Kidney capillary endothelial cell (primary cell): ENCODE measurements at regions not wholly inside any gene's neighbourhood (a gene's known extent, or its start where the extent isn't known, plus 50 kb on each side); places are given as distances from the start of the nearest gene placed in this dataset.

ENCODE experiments used
- DNase-seq: peaks from one replicate; pipeline ENCODE4 v3.0.0-alpha.2; 2018; ENCODE audit warnings: low spot score

DNA sequence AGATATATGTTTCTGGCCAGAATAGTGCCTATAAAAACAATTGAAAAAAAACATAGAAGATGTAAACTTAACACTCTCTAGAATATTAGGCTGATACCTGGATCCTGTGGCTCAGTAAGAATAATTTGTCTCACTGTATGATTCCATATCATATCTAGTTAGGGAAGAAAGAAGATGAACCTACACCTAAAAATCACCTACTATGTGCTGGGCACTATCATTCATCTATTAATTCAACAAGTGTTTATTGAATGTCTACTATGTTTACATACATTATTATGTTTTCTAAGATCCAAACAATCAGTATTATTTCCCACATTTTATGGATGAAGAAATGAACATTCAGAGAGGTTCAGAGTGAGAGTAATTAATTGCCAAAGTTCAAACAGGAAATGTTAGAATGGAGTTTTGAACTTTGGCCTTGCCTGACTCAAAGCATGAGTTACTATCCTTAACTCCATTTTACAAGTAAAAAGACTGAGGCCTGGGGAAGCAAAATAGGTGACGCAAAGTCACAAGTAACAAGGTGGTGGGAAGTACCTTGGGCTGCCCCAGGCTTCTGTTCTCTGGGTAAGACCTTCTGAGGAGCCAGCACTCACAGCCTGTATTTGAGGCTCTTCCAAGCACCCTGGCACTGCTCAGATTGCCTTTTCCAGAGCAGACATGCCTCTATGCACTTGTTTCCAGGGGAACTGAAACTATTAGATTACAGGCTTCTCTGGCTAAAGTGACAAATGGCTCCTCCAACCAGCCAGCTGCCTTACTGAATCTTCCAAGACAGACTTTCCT is 111.1 kb upstream of the ACSL4 start:
- DNase-seq: no peak

DNA sequence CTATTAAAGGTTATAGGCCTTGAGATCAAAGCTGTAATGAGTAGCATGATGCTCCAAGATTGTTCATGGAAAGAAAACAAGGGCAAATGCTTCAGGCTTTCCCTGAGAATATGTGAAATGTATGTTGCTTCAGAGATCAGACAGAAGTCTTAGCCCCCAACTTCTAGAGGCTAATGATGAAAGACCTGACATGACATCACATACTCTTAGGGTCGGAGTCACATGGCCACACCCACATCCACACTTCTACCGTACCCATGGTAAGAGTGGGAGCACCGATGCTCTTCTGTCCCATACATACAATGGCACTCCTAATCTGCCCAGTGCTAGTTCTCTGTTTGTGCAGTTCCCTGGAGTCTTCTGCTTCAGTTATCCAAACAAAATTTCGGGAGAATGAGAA is 111.9 kb upstream of the ACSL4 start:
- no peak for DNase-seq

DNA sequence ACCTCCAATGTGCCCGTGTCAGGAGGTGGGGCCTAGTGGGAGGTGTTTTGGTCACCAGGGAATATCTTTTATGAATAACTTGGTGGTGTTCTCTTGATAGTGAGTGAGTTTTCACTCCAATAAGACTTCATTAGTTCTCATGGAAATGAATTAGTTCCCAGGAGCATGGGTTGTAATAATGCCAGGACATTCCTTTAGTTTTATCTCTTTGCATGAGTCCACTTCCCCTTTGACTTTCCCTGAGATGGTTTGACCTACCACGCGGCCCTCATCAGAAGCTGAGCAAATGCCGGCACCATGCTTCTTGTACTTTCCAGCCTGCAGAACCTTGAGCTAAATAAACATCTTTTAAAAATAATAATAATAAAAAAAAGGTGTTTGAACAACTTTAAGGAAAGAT is 112.9 kb upstream of the ACSL4 start:
- DNase-seq: no peak

DNA sequence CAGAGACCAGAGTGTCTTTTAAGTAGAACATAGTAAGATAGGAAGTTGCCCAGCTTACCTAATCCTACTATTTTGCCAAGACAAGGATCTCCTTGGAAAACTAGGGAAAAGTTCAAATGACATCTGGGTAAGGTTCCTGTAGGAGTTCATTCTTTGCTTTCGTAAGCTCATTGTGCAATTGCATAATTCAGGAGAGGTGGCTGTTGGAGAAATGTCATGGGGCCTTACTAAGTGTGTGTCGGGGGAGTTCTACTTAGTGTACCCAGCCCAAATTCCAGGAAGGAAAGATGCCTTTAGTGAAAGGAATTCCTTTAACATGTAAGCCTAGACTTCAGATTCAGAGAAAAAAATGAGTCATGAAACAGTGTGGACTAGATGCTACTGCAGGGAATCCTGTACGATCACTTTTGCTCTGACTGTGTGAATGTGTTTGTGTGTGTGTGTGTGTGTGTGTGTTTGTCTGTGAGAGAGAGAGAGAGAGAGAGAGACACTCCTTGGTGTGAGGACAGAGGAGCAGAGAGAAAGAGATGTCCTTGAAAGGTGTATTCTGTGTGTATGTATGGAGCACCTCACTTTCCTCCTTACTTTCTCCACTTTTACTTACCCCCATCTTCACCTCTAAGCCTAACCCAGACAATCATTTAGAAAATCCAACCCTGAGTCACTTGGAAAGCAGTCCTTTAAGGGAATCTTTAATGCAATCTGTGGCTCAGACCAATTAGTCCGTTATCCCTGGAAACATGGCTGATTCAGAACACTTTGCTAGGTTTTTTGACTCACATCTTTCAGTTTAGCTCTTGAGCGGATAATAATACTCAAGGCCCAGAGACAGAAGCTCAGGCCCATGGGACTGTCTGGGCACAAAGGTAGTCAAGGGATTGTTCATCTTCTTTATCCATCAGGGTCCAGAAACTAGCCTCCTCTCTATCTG is 114.5 kb upstream of the ACSL4 start:
- peak; percentile 29 for DNase-seq

DNA sequence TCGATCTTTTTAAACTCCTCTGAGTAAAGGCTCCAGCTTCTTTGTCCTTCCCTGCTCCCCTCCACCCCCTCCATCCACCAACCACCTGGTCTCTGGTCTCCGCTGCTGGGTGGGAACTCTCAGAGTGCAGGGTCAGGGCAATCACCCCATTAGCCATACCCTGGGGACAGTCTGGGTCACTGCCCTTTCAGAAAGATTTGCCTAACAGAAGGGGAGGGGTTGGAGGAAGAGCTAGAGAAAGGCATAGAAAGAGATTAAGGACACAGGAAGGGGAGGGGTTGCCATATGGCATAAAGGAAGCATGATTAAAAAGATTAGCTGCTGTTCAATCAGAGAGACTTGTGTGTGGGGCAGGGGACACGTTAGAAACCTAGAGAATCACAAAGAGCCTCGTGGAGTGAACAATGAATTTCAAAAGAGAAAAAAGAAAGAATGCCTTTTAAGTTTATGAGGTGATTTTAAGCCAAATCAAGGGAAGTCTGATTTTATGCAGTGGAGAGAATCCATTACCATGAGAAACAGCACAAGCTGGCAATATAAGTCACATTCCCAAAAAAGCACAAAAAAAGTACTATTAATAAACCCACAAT is 115.5 kb upstream of the ACSL4 start:
- no peak for DNase-seq

DNA sequence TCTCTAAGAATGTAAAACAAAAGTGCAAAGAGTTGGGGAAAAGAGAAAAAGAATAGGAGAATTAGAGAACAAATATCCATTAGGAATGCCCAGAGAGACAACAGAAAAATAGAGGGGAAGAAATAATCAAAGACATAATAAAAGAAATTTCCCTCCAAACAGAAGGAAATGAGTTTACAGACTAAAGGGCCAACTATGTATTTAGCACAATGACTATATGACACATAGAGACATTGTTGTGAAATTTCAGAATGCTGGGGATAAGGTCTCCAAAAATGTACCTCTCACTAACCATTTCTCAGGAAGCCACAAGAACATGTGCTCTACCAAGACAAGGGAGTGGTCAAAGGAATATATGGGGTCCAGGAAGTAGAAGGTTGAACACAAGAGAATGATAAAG is 121.0 kb upstream of the ACSL4 start:
- no peak for DNase-seq

DNA sequence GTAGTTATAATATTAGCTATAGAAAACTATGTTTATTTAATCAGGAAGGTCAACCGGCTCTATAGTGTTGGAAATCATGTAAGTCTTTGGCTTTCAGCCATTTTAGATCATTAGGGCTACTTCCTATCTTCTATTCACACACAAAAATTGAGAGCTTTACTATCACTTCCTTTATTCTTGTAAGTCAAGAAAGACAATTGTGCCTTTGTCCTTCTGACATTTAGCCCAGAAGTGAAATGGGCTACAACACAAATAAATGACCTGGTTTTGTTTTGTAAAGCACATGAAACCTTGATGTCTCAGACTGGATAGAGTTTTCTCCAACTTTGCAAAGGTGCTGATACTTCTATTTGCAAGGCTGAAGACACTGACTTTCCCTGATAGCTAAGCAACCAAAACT is 122.4 kb upstream of the ACSL4 start:
- DNase-seq: peak; percentile 21

DNA sequence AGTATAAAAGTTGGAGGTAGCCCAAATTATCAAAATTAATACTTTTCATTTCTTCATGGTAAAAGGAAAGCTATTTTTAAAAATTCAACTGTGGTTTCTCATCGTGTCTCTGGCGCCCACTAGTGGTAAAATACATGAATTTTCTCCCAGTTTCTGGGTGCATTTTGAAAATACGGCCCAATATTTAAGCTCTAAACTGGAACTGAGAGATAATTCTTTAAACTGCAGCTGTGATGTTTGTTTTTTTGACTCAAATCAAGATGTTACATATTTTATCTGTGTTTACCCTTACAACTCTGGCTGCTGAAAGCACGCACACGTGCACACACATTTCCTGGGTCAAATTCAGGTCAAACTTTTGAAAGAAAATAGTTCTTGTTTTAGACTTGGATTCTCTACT is 123.9 kb upstream of the ACSL4 start:
- peak; percentile 38 for DNase-seq

DNA sequence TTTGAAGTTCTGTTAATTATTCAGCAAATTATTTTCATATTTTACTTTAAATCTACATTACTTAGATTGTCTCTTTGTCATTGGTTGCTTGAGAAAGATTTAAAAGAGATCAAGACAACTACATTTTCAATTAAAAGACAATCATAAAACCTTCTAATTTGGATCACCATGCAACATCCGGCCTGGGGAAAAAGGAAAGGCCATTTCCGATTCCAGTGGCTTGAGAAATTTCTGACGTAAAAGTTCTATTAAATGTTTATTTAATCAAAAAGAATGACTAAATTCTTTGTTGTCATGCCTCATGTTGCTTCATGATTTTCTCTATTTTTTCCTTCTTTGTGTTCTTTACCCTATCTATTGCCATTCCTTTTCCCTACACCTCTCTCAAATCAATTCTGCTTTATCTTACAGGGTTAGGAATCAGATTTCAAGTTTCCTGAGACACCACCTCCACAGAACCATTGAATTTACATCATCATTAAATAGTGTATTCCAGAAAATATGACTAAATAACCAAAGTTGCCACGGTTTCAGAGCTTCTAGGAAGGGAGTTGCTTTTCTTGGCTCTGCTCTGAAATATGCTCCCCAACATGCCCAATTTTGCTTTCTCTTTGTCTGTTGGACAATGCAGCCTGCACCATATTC is 124.6 kb upstream of the ACSL4 start:
- no peak for DNase-seq

DNA sequence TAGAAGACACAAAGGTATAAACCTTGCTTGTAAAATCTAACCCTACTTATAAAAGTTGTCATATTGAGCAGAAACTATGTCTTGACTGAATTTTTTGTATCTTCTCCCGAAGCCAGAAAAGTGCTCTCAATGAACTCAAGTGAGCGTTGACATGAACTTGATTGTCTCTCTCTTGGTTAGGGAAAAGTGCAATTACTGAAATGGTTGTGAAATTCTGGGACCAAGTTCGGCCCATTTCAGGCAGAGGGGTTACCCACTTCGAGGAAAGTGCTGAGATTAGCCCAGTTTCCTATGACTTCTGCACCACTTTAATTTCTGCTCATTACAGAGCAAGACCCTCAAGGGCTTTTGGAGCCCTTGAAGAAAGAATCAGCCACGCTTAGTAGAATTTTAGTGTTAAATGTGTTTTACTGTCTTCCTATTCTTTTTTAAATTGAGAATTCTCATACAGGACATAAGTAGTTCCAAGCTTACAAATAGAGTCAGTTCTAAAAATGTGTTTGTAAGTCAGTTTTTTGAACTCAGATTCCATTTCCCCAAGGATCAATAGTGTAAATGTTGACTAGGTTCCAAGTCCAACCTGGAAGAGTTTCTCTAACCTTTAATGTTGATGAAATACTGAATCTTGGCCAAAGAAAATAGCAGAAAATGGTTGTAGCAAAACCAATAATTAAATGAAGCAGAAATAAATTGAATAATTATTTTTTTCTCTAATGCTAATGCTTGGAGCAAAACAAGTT is 125.7 kb upstream of the ACSL4 start:
- no peak for DNase-seq

DNA sequence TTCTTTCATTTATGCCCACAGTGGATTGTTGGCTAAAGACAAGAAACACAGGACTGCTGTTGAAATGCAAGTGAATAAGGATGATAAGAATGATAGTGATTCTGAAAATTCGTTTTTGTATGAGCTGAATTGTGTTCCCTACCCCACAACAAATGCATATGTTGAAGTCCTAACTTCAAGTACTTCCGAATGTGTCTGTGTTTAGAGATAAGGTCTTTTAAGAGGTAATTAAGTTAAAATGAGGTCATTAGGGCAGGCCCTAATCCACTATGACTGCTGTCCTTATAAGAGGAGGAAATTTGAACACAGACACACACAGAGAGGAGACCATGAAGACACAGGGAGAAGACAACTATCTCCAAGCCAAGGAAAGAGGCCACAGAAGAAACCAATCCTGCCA is 126.6 kb upstream of the ACSL4 start:
- no peak for DNase-seq

DNA sequence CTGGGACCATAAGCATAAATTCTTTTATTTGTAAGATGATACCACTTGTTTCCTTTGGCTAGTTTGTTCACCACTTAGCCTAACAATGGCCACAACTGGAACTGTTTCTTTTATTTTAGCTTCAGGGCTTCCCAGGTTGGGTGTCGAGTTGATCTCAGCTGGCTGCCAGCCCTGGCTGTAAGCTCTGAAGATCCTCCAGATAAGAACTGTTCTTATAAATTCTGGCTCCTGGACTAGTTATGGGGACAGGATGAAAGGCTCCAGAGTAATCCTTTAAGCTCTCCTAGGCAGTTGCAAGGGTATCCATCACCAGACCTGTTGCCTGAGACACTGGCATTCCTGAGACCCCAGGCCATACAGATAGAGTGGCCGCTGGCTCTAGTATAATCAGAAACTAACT is 129.4 kb upstream of the ACSL4 start:
- DNase-seq: no peak

DNA sequence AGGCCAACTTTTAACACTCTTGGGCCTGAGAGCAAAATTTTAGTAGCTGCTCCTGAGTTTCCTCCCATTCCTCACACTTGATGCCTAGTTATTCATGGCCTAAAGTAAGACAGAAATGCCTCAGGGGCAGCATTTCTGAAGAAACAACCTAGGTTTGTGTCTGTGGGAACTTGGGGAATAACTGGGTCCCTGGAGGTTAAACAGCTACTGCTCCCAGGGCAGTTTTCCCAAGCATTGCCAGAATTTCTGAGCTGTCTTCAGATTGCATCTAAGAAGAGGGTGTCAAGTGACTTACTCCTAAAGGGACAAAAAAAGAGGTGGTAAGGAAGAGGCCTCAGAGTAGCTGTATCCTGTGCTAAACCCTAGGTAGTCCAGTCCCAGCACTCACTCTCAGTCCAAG is 130.8 kb upstream of the ACSL4 start:
- DNase-seq: no peak

DNA sequence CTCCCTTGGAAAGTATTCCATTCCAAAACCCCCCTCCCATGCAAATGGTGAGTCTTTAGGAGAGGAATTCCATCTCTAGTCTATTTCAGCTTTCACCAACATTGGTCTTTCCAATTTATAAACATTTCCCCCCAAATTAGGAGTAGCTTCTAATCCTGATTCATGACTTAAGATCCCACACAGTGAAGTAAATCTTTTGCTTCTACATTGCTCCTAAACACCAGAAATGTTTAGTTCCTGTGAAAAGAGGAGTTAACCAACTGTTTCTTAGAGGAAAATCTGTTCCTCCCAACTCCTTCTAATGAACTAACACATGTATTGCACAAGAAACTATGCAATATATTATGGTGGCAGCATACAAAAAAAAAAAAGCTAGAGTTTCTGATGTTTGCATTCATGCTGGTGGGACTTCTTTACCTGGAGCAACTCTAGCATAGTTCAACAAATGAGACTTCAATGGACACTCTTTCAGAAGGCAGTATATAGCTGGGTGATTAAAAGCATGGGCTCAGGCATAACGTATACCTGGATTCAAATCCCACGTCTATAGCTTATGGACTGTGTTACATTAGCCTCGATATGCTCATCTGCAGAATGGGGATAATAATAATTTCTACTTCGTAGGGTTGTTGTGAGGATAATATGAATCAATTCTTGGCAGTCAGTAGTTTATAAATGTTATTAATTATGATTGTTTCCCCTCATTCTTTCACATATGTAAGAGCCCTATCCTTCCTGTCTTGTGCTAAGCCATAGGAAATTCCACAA is 131.6 kb upstream of the TMEM164 start:
- DNase-seq: no peak

DNA sequence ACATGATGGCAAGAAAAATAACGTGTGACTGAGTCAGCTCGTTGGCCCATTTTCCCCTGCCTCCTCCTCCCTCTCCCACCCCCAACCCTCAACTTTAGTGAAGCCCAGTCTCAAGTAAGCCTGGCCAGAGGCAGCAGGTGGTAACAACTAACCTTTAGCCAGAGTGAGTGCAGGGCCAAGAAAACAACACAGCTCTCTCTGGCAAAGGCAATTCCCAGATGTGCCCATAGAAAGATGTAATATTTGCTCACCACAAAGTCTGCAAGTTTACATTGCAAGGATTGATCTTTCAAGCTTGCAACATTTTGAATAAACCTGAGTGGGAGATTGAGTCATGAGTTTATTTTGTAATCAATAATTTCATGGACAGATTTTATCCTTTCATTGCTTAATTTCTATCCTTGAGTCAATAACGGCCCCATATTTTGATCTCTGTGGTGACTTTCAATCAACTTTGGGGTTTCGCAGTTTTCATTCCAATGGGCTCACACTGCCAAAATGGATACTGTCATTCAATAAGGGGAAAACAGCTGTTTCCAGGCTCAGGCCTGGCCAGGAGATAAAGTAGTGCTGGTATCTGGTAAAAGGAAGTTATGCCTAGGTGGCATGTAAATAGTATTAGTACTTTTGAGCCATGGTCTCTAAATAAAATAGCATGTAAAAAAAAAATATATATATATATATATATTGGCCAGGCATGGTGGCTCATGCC is 130.7 kb upstream of the TMEM164 start:
- no peak for DNase-seq

DNA sequence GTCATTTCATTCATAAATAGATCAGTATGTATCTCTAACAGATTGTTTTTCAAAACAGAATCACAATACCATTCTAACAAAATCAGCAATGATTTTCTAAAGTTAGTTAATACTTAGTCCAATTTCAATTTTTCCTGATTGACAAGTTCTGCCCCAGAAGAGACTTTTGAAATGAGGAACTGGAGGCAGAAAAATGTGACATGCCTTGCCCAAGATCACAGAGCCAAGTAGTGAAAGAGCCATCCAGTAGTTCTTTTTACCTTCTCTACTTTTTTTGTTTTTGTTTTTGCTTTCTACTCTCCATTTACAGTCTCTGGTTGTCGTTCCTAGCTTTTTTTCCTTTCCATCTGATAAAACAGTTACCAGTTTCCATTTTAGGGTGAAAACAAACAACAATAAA is 129.3 kb upstream of the TMEM164 start:
- DNase-seq: no peak

DNA sequence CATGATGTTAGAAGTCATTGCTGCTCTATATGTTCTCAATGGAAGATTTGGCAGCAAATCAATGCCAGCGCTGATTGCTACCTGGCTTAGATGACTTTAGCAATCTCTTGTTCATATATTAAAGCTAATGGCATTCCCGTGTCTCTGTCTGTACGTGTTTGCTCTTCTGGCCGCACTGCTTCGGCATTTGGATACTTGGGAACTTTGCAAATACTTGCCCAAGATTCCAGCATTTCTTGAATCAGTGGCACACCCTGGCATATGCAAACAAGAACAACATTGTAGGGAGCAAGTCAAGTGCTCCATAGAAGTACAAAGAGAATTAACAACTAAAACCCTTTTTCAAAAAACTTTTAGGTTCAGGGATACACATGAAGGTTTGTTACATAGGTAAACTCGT is 128.9 kb upstream of the TMEM164 start:
- DNase-seq: no peak

DNA sequence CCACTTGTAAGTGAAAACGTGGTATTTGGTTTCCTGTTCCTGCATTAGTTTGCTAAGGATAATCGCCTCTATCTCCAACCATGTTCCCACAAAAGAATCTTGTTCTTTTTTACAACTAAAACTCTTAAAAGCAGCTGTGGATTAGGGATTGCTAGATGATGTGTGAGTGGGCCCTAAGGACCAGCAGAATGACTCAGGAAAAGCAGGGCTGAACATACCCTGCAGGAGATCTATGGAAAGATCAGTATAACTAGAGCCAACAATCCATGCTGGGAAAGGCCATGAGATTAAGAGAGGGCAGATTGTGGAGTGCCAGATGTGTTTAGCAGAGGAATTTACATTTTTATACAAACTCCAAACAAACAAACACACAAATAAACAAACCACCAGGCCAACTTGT is 128.4 kb upstream of the TMEM164 start:
- no peak for DNase-seq

DNA sequence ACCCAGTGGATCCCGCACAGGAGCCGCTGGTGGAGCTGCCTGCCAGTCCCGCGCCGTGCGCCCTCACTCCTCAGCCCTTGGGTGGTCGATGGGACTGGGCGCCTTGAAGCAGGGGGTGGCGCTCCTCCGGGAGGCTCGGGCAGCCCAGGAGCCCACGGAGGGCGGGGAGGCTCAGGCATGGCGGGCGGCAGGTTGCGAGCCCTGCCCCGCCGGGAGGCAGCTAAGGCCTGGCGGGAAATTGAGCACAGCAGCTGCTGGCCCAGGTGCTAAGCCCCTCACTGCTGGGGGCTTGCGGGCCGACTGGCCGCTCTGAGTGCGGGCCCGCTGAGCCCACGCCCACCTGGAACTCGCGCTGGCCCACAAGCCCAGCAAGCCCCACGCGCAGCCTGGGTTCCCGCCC is 127.1 kb upstream of the TMEM164 start:
- DNase-seq: no peak

DNA sequence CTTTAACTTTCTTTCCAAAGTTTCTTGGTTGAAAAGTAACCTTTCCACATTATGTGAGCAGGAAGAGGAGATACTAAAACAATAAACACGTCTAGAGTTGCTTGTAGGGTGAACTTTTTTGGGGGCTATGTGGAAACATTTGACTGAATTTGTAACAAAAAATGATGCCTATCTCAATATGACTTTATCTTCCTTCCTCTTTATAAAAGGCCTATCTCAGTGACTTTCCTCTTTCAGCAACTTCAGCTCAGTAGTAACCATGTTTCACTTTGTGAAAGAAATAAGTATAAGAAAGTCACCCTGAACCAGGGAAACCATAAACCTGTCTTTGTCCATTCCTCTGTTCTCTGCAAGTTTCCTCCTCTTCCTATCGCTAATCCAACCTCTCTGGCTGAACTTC is 124.7 kb upstream of the TMEM164 start:
- no peak for DNase-seq
